ENCODE measurements at regions not wholly inside any gene's neighbourhood (a gene's known extent, or its start where the extent isn't known, plus 50 kb on each side); places are given as distances from the start of the nearest gene placed in this dataset.
"Not testable (repeated sequence)": the region's sequence is repeated elsewhere in the genome, so short reads cannot be mapped to it uniquely, and the experiment has no call there.

GRCh38 chr13:70527599-70527998 lies 419.3 kb upstream of the KLHL1 start:
- no peak for DNase-seq
- no peak for ATAC-seq
- no peaks in the 10 kb centered on the region for H3K4me1 Mint-ChIP-seq
- peaks cover 0 to 9% of the 10 kb centered on the region in 2 donors for H3K9me3 Mint-ChIP-seq
- no peak overlapping the region for H3K27ac Mint-ChIP-seq
- no peak overlapping the region for H3K4me3 Mint-ChIP-seq
- H3K27me3 Mint-ChIP-seq: no peaks in the 10 kb centered on the region

DNA sequence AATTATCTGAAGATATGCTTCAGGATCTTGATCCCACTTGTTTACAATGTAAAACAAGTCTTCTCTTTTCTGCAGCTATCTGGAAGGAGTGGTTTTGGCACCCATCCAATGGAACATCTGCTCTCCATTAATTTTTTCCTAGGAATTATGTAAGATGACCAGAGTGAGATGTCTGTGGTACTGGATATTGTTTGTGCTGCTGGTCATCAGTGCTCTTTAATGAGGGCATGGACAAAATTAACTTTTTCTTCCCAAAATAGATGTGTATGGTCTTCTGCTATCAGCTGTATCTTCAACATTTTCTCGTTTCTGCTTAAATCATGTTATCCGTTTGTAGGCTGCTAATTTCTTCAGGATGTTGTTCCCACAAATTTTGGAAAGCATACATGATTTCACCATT lies 415.4 kb upstream of the KLHL1 start:
- DNase-seq (no peak), ATAC-seq (no peak)
- no peak overlapping the region for H3K4me3 Mint-ChIP-seq
- no peaks in the 10 kb centered on the region for H3K9me3 Mint-ChIP-seq
- no peak overlapping the region for H3K27ac Mint-ChIP-seq
- no peaks in the 10 kb centered on the region for H3K27me3 Mint-ChIP-seq
- no peaks in the 10 kb centered on the region for H3K4me1 Mint-ChIP-seq

DNA sequence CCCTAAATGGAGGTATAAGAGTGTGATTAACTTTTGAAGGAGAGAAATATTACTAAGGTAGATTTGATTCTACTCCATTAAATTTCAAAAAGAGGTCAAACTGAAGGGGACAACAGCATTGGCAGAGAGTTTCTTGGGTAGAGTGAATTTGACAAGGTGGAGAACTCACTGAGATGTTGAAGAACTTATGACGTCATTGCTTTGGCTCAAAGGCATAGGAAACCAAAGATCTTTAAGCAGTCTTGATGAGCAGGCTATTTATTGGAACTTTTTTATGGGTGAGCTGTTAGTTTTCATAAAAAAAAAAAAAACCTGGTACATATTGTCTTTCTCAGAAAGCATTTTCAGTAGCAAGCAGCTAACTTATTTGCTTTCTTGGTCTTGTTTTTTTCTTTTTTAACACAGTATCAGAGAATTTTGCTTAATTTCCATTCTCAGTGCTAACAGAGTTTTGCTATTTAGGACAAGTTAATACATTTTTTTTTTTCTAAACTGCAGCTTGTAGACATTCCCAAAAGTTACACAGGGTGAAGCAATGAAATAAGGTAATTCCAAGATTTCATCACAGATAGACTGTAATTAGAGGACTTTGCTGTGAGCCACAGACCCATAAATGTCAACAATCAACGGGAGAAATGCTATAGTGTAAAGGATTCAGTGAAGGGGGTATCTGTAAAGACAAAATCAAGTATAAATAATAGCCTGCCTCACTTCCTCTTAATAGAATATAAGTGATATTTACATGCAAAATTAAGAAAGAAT lies 412.2 kb upstream of the KLHL1 start:
- DNase-seq (no peak), ATAC-seq (no peak)
- Mint-ChIP-seq H3K27ac (no peak overlapping the region), H3K9me3 (no peaks in the 10 kb centered on the region), H3K4me1 (no peaks in the 10 kb centered on the region), H3K27me3 (no peaks in the 10 kb centered on the region), H3K4me3 (no peak overlapping the region)

DNA sequence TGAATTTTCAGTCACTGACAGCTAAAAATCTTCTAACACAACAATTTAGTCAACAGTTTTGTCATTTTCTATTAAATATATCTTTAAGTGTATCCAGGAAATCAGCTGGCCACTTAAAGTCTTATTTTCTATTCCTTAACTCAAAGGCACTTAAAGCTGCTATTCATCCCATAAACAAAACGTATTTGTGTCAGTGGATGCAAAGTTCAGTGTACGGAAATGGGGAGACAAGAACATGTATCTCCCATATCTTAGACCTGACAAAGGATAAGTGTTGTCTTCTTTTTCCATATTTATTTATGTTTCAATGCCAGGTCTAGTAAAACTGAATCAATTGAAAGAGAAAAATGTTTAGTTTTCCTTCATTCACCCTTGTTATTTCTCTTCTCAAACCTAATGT lies 409.8 kb upstream of the KLHL1 start:
- Mint-ChIP-seq H3K27ac (no peak overlapping the region), H3K27me3 (no peaks in the 10 kb centered on the region), H3K4me1 (no peaks in the 10 kb centered on the region), H3K9me3 (no peaks in the 10 kb centered on the region), H3K4me3 (no peak overlapping the region)
- ATAC-seq (no peak), DNase-seq (no peak)

GRCh38 chr13:70516226-70516625 lies 408.0 kb upstream of the KLHL1 start:
- Mint-ChIP-seq H3K4me3 (no peak overlapping the region), H3K27ac (no peak overlapping the region), H3K27me3 (no peaks in the 10 kb centered on the region), H3K4me1 (no peaks in the 10 kb centered on the region), H3K9me3 (no peaks in the 10 kb centered on the region)
- DNase-seq (no peak), ATAC-seq (no peak)

DNA sequence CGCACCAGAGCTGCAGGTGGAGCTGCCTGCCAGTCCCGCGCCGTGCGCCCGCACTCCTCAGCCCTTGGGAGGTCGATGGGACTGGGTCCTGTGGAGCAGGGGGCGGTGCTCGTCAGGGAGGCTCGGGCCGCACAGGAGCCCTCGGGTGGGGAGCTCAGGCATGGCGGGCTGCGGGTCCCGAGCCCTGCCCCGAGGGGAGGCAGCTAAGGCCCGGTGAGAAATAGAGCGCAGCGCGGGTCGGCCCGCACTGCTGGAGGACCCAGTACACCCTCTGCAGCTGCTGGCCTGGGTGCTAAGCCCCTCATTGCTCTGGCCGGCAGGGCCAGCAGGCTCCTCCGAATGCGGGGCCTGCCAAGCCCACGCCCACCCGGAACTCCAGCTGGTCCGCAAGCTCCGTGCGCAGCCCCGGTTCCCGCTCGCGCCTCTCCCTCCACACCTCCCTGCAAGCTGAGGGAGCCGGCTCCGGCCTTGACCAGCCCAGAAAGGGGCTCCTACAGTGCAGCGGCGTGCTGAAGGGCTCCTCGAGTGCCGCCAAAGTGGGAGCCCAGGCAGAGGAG lies 403.7 kb upstream of the KLHL1 start:
- not testable (repeated sequence) for H3K27ac Mint-ChIP-seq, H3K4me3 Mint-ChIP-seq, H3K9me3 Mint-ChIP-seq, H3K4me1 Mint-ChIP-seq, DNase-seq, ATAC-seq, H3K27me3 Mint-ChIP-seq

GRCh38 chr13:70505809-70506208 lies 397.6 kb upstream of the KLHL1 start:
- Mint-ChIP-seq H3K4me1 (no peaks in the 10 kb centered on the region), H3K27me3 (no peaks in the 10 kb centered on the region), H3K4me3 (no peak overlapping the region), H3K27ac (no peak overlapping the region), H3K9me3 (peaks cover 6 to 9% of the 10 kb centered on the region in 2 donors)
- ATAC-seq (no peak), DNase-seq (no peak)

DNA sequence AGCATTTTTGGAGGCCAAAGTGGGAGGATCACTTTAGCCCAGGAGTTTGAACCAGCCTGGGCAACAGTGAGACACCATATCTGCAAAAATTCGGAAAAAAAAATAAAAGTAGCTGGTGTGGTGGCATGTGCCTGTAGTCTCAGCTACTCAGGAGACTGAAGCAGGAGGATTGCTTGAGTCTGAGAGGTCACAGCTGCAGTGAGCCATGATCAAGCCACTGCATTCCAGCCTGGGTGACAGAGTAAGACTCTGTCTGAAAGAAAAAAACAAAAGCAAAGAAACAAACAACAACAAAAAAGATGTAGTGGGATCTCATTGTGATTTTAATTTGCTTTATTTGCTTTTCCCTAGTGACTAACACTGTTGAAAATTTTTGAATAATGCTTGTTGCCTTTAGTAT lies 394.7 kb upstream of the KLHL1 start:
- H3K27me3 Mint-ChIP-seq: no peaks in the 10 kb centered on the region
- H3K4me1 Mint-ChIP-seq: no peaks in the 10 kb centered on the region
- H3K27ac Mint-ChIP-seq: no peak overlapping the region
- no peak overlapping the region for H3K4me3 Mint-ChIP-seq
- peaks cover 6% of the 10 kb centered on the region in 2 donors for H3K9me3 Mint-ChIP-seq
- no peak for ATAC-seq
- DNase-seq: no peak

DNA sequence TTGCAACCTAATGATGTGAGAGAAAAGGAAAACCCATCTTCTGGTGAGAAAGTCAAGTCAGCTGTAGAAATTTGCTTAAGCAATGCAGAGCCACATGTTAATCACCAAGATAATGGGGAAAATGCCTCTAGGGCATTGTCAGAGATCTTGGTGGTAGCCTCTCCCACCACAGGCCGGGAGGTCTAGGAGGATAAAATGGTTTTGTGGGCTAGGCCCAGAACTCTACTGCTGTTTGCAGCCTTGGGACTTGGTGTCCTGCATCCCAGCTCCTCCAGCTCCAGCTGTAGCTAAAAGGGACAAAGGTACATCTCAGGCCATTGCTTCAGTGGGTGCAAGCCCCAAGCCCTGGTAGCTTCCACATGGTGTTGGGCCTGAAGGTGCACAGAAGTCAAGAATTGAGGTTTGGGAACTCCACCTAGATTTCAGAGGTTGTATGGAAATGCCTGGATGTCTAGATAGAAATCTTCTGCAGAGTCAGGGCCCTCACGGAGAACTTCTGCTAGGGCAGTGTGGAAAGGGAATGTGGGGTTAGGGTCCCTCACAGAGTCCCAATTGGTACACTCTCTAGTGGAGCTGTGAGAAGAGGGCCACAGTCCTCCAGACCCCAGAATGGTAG lies 382.2 kb upstream of the KLHL1 start:
- H3K4me3 Mint-ChIP-seq: no peak overlapping the region
- ATAC-seq: no peak
- no peaks in the 10 kb centered on the region for H3K4me1 Mint-ChIP-seq
- H3K27me3 Mint-ChIP-seq: no peaks in the 10 kb centered on the region
- H3K9me3 Mint-ChIP-seq: peaks cover 11 to 21% of the 10 kb centered on the region in 2 donors
- H3K27ac Mint-ChIP-seq: no peak overlapping the region
- DNase-seq: no peak

DNA sequence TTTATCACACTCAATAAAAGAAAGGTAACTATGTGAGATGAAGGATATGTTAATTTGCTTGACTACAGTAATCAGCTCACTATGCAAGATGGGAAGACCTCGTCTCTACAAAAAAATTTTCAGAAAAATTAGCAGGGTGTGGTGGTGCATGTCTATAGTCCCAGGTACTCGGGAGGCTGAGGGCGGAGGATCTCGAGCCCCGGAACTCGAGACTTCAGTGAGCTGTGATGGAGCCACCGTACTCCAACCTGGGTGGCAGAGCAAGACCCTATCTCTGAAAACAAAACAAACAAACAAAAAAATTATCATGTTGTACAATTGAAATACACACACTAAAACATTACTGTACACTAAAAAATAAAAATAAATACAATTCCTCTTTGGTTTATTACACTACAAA lies 376.7 kb upstream of the KLHL1 start:
- ATAC-seq: no peak
- H3K9me3 Mint-ChIP-seq: peaks cover 5 to 7% of the 10 kb centered on the region in 2 donors
- H3K4me3 Mint-ChIP-seq: no peak overlapping the region
- H3K4me1 Mint-ChIP-seq: no peaks in the 10 kb centered on the region
- H3K27me3 Mint-ChIP-seq: no peaks in the 10 kb centered on the region
- no peak overlapping the region for H3K27ac Mint-ChIP-seq
- DNase-seq: no peak

DNA sequence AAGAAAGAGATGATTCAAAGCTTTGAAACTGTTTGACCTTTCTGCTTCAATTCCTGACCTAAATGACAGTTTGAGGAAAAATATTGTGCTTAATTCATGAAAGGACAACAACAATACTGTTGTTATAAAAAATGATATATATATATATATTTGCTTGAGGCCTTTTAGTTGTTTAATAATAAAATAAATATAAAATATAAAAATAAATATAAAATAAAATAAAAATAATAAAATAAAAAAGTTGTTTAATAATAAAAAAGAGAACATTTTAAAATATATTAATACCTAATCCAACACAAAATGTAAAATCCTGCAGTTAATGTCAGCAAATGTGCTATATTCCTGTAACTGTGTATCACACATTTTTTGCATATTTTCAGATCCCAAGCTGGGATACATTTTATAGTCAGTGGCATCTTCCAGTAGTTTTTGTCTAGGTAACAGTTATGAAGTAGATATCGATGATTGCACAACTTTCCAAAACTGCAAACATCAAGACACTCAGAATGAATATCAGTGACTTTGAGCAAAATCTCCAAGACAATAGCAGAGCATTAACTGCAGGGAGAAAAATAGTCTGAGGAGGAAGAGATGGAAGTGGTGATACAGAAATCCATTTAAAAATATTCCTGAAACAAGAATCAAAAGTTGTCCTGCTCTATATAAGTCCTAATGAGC lies 375.5 kb upstream of the KLHL1 start:
- Mint-ChIP-seq H3K4me3 (no peak overlapping the region), H3K27ac (no peak overlapping the region), H3K9me3 (no peaks in the 10 kb centered on the region), H3K27me3 (no peaks in the 10 kb centered on the region), H3K4me1 (no peaks in the 10 kb centered on the region)
- DNase-seq (no peak), ATAC-seq (no peak)

- H3K4me1 Mint-ChIP-seq: no peaks in the 10 kb centered on the region
- no peaks in the 10 kb centered on the region for H3K27me3 Mint-ChIP-seq
- DNase-seq (no peak), ATAC-seq (no peak)
- H3K27ac Mint-ChIP-seq: no peak overlapping the region
- no peak overlapping the region for H3K4me3 Mint-ChIP-seq
- H3K9me3 Mint-ChIP-seq: no peaks in the 10 kb centered on the region
Observed at GRCh38 chr13:70473907-70474306, 365.7 kb upstream of the KLHL1 start.

DNA sequence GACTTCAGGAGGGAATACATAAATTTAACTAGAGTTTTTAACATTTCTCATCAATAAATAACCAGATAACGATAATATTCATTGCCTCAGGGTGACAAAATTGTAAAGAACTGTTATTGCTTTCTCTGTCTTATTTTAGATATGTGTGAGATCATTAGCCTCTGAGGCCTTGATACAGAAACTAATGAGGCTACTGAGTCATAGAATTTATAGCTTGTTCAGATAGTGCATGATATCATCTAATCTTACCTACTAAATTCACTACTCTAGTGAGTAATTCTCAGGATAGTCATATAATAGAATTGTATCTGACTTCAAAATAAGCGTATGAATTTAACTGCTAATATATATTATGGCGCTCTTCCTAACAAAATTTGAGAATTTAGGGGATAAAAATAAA lies 360.8 kb upstream of the KLHL1 start:
- Mint-ChIP-seq H3K4me3 (no peak overlapping the region), H3K9me3 (peaks cover 0 to 3% of the 10 kb centered on the region in 2 donors)
- ATAC-seq: no peak

DNA sequence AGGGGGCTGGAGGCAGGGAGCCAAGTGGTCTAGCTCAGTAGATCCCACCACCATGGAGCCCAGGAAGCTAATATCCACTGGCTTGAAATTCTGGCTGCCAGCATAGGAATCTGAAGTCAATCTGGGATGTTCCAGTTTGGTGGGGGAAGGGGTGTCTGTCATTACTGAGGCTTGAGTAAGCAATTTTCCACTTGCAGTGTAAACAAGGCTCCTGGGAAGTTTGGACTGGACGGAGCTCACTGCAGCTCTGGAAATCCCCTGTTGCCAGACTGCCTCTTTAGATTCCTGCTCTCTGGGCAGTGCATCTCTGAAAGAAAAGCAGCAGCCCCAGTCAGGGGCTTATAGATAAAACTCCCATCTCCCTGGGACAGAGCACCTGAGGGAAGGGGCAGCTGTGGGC lies 349.2 kb upstream of the KLHL1 start:
- peaks cover 17 to 35% of the 10 kb centered on the region in 2 donors for H3K9me3 Mint-ChIP-seq
- no peaks in the 10 kb centered on the region for H3K27me3 Mint-ChIP-seq
- no peaks in the 10 kb centered on the region for H3K4me1 Mint-ChIP-seq
- DNase-seq (no peak), ATAC-seq (no peak)
- no peak overlapping the region for H3K27ac Mint-ChIP-seq
- no peak overlapping the region for H3K4me3 Mint-ChIP-seq

More for the DNA sequence above, 360.8 kb upstream of the KLHL1 start:
- Mint-ChIP-seq H3K27me3 (no peaks in the 10 kb centered on the region), H3K4me1 (no peaks in the 10 kb centered on the region), H3K27ac (no peak overlapping the region)
- DNase-seq: no peak

DNA sequence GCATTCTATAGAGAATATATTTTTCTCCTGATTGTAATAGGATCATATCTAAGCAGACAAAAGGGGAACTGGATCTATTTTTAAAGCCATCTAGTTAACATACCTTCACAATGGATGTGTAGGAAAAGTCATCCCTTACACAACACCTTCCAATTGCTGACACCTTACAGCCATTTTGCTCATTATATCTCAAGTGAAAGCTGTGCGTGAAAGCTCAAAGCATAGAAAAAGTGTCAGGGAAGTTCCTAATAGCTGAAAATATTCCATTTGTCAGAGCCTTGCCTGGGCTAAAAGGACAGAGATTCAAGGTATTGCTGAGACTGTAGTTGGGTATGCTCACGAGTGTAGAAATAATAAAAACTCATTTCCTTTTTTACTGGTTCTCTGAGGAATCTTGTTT lies 340.6 kb upstream of the KLHL1 start:
- DNase-seq (no peak), ATAC-seq (no peak)
- H3K4me3 Mint-ChIP-seq: no peak overlapping the region
- peaks cover 0 to 5% of the 10 kb centered on the region in 2 donors for H3K9me3 Mint-ChIP-seq
- H3K4me1 Mint-ChIP-seq: no peaks in the 10 kb centered on the region
- H3K27me3 Mint-ChIP-seq: no peaks in the 10 kb centered on the region
- no peak overlapping the region for H3K27ac Mint-ChIP-seq

GRCh38 chr13:70432276-70432805 lies 324.1 kb upstream of the KLHL1 start:
- Mint-ChIP-seq H3K27me3 (no peaks in the 10 kb centered on the region), H3K4me1 (no peaks in the 10 kb centered on the region), H3K27ac (peak overlapping the region in 1 of 2 donors; percentile 84), H3K4me3 (no peak overlapping the region), H3K9me3 (peaks cover 6 to 9% of the 10 kb centered on the region in 2 donors)
- no peak for DNase-seq
- ATAC-seq: no peak

All from stimulated activated naive CD8-positive, alpha-beta T cell treated with anti-CD3 and anti-CD28 coated beads, Interleukin-15, amount 100 ng/mL, for 72 hours (primary cell).